ENCODE measurements at regions not wholly inside any gene's neighbourhood (a gene's known extent, or its start where the extent isn't known, plus 50 kb on each side); places are given as distances from the start of the nearest gene placed in this dataset.

DNA sequence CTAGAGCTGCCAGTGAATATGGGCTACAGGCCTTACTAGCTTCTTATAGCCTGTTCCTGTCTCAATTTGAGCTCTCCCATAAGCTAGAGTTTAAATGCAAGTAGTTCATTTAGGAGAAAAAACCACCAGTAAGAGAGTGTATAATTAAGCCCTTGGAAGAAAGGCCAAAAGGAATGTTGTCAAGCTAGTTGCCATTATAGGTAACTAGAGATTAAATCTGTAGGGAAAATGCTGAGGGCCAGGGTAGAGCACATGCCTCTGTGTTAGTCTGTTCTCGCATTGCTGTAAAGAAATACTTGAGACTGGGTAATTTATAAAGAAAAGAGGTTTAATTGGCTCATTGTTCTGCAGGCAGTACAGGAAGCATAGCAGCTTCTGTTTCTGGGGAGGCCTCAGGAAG, 410.2 kb downstream of the MID1IP1 start:
- H3K36me3 ChIP-seq = no peaks in the 10 kb centered on the region
- no peak overlapping the region for H3K4me3 ChIP-seq (replicated peaks in 1 of 3)
- TF ChIP-seq POLR2A (IDR thresholded peaks at IDR 0.05) = no peak
- TF ChIP-seq, protein P1, sequence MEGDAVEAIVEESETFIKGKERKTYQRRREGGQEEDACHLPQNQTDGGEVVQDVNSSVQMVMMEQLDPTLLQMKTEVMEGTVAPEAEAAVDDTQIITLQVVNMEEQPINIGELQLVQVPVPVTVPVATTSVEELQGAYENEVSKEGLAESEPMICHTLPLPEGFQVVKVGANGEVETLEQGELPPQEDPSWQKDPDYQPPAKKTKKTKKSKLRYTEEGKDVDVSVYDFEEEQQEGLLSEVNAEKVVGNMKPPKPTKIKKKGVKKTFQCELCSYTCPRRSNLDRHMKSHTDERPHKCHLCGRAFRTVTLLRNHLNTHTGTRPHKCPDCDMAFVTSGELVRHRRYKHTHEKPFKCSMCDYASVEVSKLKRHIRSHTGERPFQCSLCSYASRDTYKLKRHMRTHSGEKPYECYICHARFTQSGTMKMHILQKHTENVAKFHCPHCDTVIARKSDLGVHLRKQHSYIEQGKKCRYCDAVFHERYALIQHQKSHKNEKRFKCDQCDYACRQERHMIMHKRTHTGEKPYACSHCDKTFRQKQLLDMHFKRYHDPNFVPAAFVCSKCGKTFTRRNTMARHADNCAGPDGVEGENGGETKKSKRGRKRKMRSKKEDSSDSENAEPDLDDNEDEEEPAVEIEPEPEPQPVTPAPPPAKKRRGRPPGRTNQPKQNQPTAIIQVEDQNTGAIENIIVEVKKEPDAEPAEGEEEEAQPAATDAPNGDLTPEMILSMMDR (IDR thresholded peaks at IDR 0.05) = no peak
- no peak overlapping the region for H3K27ac ChIP-seq
- H3K4me1 ChIP-seq = no peaks in the 10 kb centered on the region
- H3K27me3 ChIP-seq = no peaks in the 10 kb centered on the region
- DNase-seq = no peak
- H3K9me3 ChIP-seq = no peaks in the 10 kb centered on the region
- intact Hi-C loops (cut with DNase I) = no loop called here
- 0 to 95% methylated on average over 1 of the region's 1 CpG for WGBS, 2 donors

DNA sequence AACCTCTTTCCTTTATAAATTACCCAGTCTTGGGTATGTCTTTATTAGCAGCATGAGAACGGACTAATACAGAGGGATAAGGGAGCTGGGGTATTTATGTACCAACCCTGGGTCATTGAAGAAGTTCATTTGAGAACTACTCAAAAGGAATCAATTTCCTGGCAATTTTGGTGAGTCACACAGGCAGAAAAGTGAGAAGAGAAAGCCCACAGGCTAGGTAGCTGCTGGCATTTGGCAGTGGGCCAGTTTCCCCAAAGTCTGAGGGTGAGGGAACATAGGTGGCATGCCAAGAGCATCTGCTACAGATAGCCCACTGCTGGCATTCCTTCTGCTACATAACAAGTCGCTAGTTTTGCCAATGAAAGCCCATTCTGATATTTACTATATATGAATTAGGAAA, 411.2 kb downstream of the MID1IP1 start:
- H3K9me3 ChIP-seq = no peaks in the 10 kb centered on the region
- no peak overlapping the region for H3K27ac ChIP-seq
- H3K27me3 ChIP-seq = no peaks in the 10 kb centered on the region
- WGBS, 2 donors = 87 to 100% methylated on average over 2 of the region's 2 CpGs
- H3K36me3 ChIP-seq = no peaks in the 10 kb centered on the region
- H3K4me3 ChIP-seq (replicated peaks in 1 of 3) = no peak overlapping the region
- DNase-seq = no peak
- intact Hi-C loops (cut with DNase I) = no loop called here
- TF ChIP-seq, protein P1 (IDR thresholded peaks at IDR 0.05) = no peak
- no peak for TF ChIP-seq POLR2A (IDR thresholded peaks at IDR 0.05)
- H3K4me1 ChIP-seq = no peaks in the 10 kb centered on the region

DNA sequence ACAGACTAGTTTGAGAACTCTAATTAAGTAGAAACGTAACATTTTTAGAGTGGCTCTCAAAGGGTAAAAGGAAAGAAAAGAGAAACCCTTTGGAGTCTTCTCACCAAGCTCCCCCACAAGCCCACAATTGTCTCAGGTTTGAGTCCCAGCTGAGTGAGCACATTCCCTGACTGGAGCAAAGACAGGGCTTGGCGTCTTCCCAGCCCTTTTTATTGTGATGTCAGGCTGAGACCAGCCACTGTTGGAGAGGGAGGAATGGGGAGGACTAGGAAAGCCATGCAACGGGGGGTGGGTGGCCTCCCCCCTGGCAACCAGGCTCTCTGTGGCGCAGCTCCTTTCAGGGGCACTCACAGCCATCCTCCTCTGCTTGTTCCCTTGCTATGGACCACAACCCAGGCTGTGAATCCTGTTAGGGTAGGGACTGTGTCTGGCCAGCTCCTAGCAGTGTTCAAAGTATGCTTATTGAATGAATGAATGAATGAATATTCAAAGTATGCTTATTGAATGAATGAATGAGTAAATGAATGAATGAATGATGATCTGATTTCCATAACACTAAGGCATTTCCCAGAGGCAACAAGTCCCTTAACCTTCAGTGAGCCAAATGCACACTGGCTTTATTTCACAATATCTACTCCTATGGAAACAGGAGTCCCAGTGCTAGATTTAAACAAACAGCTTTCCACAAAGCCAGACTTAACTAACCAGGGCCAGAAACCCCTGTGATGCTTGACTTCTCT, 413.3 kb downstream of the MID1IP1 start:
- DNase-seq = peak; percentile 2 to 5
- 30 to 31% methylated on average over 3 to 4 of the region's 4 CpGs for WGBS, 2 donors
- TF ChIP-seq POLR2A (IDR thresholded peaks at IDR 0.05) = no peak
- TF ChIP-seq, protein P1 (IDR thresholded peaks at IDR 0.05) = no peak

DNA sequence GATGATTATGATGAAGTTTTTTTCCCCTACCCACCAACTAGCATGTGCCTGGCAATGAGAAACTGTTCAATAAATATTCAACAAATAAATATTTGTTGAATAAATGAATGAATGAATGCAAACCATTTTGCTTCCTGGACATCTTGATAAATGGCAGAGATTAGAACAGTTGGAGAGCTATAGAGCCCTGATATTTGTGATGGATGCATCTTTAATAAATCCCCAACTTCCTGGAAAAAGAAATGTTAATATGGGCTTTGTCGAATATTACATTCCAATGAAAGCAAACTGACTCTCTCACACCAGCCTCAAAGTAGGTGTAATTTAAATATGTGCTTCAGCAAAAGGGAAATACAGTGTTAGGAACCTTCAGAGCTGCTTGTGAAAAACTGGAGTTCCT, 419.7 kb downstream of the MID1IP1 start:
- no peak overlapping the region for H3K27ac ChIP-seq
- no peaks in the 10 kb centered on the region for H3K9me3 ChIP-seq
- H3K4me1 ChIP-seq = no peaks in the 10 kb centered on the region
- no peak overlapping the region for H3K4me3 ChIP-seq (replicated peaks in 1 of 3)
- 88 to 91% methylated on average over 1 of the region's 1 CpG for WGBS, 2 donors
- no peak for DNase-seq
- no peak for TF ChIP-seq POLR2A (IDR thresholded peaks at IDR 0.05)
- TF ChIP-seq, protein P1 (IDR thresholded peaks at IDR 0.05) = no peak
- no peaks in the 10 kb centered on the region for H3K36me3 ChIP-seq
- intact Hi-C loops (cut with DNase I) = no loop called here
- H3K27me3 ChIP-seq = peaks cover 3% of the 10 kb centered on the region

More for the DNA sequence above, 413.3 kb downstream of the MID1IP1 start:
- Histone ChIP-seq H3K36me3 (no peaks in the 10 kb centered on the region), H3K27me3 (no peaks in the 10 kb centered on the region), H3K4me3 (replicated peaks in 1 of 3) (no peak overlapping the region), H3K4me1 (no peaks in the 10 kb centered on the region), H3K27ac (no peak overlapping the region), H3K9me3 (no peaks in the 10 kb centered on the region)
- intact Hi-C loops (cut with DNase I) = no loop called here

DNA sequence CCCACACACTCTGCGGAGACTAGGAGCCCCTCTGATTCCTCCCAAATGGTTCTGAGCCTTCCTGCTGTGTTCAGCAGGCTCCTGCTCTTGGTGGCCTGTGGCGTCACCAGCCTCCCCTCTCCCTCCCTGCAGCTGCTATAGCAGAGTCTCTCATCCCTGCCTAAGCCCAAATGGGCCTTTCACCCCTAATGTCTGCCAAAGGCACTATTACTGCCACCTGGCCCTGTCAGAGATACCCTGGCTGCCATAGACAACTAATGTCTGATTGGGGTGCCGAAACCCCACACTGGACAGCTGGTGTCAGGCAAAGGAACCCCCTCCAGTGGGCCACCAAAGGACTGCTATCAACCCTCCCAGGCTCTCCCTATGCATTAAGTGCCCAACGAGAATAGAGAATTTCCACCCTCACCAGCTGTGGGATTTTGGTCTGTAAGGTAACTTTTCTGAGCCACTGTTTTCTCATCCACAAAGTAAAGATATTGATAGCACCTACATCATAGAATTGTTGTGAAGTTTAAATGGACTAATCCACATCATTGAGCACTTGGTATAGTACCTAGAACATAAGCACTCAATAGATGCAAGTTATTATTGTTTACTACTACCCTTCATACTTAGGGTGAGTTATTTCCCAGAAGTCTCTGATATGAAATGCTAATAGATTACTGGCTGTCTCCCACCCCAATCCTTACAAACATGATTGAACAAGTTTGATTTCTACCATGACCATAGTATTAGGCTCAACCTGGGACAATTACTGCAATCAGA, 421.3 kb downstream of the MID1IP1 start:
- peaks cover 3% of the 10 kb centered on the region for H3K27me3 ChIP-seq
- H3K4me1 ChIP-seq = no peaks in the 10 kb centered on the region
- no peaks in the 10 kb centered on the region for H3K9me3 ChIP-seq
- no peak overlapping the region for H3K27ac ChIP-seq
- no peaks in the 10 kb centered on the region for H3K36me3 ChIP-seq
- H3K4me3 ChIP-seq (replicated peaks in 1 of 3) = no peak overlapping the region
- intact Hi-C loops (cut with DNase I) = no loop called here
- WGBS, 2 donors = 100% methylated on average over 1 of the region's 4 CpGs; no CpG with 5 or more reads in 1 of the 2 donors
- TF ChIP-seq POLR2A (IDR thresholded peaks at IDR 0.05) = no peak
- TF ChIP-seq, protein P1 (IDR thresholded peaks at IDR 0.05) = no peak
- DNase-seq = no peak

All from thyroid gland (tissue), 4 donors.